Lung (tissue), 11 donors: ENCODE measurements at regions not wholly inside any gene's neighbourhood (a gene's known extent, or its start where the extent isn't known, plus 50 kb on each side); places are given as distances from the start of the nearest gene placed in this dataset.

Source experiments
- ATAC-seq: fragments of 200-7000 bp; cut with Tn5 transposase; one replicate; pipeline ENCODE4 v1.9.1; 2020; ENCODE audit warnings: moderate number of reproducible peaks; ENCODE audit not compliant: insufficient read depth, low FRiP score
- DNase-seq, 3 donors: peaks; one replicate each; pipeline ENCODE4 v3.0.0-alpha.2; 2013 to 2017
- H3K27ac ChIP-seq, 2 donors: one replicate each; pipeline ENCODE4 v1.5.1; 2013; ENCODE audit warnings: mild to moderate bottlenecking in 2 of 2, moderate library complexity in 2 of 2, control low read depth in 1 of 2, inconsistent platforms in 1 of 2, low read depth in 1 of 2, low read length in 1 of 2
- H3K27me3 ChIP-seq, 3 donors: one replicate each; pipeline ENCODE4 v1.5.1; 2013; ENCODE audit warnings: low read length in 2 of 3; ENCODE audit not compliant: control insufficient read depth in 3 of 3, insufficient read depth in 3 of 3
- H3K36me3 ChIP-seq, 4 donors: one replicate each; pipeline ENCODE4 v1.5.1; 2013; ENCODE audit warnings: low read length in 4 of 4, mild to moderate bottlenecking in 1 of 4, moderate library complexity in 1 of 4; ENCODE audit not compliant: control insufficient read depth in 4 of 4, insufficient read depth in 4 of 4
- H3K4me1 ChIP-seq, 5 donors: one replicate each; pipeline ENCODE4 v1.5.1; 2013; ENCODE audit warnings: low read length in 5 of 5, mild to moderate bottlenecking in 2 of 5, moderate library complexity in 1 of 5; ENCODE audit not compliant: control insufficient read depth in 5 of 5, insufficient read depth in 5 of 5
- H3K4me3 ChIP-seq: one replicate; pipeline ENCODE4 v1.5.1; 2013; ENCODE audit warnings: mild to moderate bottlenecking, control low read depth, moderate library complexity
- H3K9ac ChIP-seq, 2 donors: one replicate each; pipeline ENCODE4 v1.5.1; 2013; ENCODE audit warnings: low read length in 2 of 2, control low read depth in 1 of 2; ENCODE audit not compliant: insufficient read depth in 1 of 2
- H3K9me3 ChIP-seq, 4 donors: one replicate each; pipeline ENCODE4 v1.5.1; 2013; ENCODE audit warnings: low read length in 3 of 4, mild to moderate bottlenecking in 1 of 4, moderate library complexity in 1 of 4; ENCODE audit not compliant: control insufficient read depth in 4 of 4, insufficient read depth in 3 of 4
- WGBS, 2 donors: extraction: QIAGEN DNeasy Blood & Tissue Kit; methylation state at CpG; one replicate each; pipeline ENCODE4 v1.1.7; 2013; 5-methylcytosine and 5-hydroxymethylcytosine counted together
- TF ChIP-seq, protein P1 (sequence below): IDR thresholded peaks from 2 replicates; pipeline ENCODE4 v1.5.1; 2012; ENCODE audit warnings: mild to moderate bottlenecking; ENCODE audit errors: control extremely low read depth, extremely low read depth
- donor health status: control.
- donor health status: control.
- donor health status: Bipolar disorder and iron deficiency.
- donor health status: healthy.
- donor health status: DM: yes; HTN: yes; CAD: no.

DNA sequence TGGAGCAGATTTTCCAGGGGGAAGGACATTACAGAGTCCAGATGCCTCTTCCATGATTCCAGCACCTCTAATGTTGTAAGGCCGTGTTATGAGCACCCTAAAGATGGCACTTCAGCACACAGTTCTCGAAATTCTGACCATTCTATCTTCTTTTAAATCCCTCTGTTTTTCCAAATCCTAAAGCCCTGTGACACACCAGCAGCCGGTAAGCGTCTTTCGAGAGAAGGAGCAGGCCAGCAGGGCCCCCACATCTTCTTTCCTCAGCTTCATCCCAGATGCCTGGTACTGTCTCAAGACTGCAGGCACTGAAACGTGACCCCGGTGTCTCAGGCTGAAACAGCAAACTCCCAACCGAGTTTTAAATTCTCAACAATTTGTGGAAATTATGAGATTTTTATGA, 211.6 kb upstream of the FOXQ1 start:
- ATAC-seq: no peak
- WGBS, 2 donors: 87 to 90% methylated on average over 8 of the region's 8 CpGs

DNA sequence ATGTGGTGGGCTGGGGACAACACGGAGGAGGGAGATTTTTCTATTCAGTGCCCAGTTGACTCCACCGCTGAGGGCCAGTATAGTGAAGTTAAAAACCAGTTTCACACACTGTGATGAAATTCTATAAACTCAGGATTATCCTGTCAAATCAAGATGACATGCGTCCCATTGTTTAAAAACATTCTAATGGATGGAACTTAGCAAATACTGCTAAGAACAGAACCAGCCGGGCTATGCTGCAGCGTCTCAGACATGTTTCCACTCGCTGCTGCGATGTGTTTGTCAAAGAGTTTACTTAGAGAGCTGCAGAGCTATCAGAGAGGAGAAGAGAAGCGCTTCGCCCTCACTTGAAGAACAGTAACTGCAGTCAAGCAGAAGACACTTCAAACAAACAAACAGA, 212.6 kb upstream of the FOXQ1 start:
- 84 to 85% methylated on average over 9 of the region's 9 CpGs for WGBS, 2 donors
- Histone ChIP-seq H3K9me3 (peaks cover 0 to 2% (median 0%) of the 10 kb centered on the region in 4 donors), H3K27ac (no peak overlapping the region), H3K27me3 (no peaks in the 10 kb centered on the region), H3K4me1 (peaks cover 0 to 6% (median 3%) of the 10 kb centered on the region in 5 donors), H3K9ac (no peak overlapping the region), H3K4me3 (no peak overlapping the region), H3K36me3 (no peaks in the 10 kb centered on the region)
- DNase-seq (peak in 1 of 3 donors; percentile 20), ATAC-seq (no peak)
- TF ChIP-seq, protein P1, sequence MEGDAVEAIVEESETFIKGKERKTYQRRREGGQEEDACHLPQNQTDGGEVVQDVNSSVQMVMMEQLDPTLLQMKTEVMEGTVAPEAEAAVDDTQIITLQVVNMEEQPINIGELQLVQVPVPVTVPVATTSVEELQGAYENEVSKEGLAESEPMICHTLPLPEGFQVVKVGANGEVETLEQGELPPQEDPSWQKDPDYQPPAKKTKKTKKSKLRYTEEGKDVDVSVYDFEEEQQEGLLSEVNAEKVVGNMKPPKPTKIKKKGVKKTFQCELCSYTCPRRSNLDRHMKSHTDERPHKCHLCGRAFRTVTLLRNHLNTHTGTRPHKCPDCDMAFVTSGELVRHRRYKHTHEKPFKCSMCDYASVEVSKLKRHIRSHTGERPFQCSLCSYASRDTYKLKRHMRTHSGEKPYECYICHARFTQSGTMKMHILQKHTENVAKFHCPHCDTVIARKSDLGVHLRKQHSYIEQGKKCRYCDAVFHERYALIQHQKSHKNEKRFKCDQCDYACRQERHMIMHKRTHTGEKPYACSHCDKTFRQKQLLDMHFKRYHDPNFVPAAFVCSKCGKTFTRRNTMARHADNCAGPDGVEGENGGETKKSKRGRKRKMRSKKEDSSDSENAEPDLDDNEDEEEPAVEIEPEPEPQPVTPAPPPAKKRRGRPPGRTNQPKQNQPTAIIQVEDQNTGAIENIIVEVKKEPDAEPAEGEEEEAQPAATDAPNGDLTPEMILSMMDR: no peak

More for the DNA sequence above, 211.6 kb upstream of the FOXQ1 start:
- Histone ChIP-seq H3K27ac (no peak overlapping the region), H3K9me3 (peaks cover 0 to 2% (median 0%) of the 10 kb centered on the region in 4 donors), H3K9ac (no peak overlapping the region), H3K36me3 (no peaks in the 10 kb centered on the region), H3K27me3 (no peaks in the 10 kb centered on the region), H3K4me1 (peaks cover 0 to 8% (median 3%) of the 10 kb centered on the region in 5 donors), H3K4me3 (no peak overlapping the region)
- TF ChIP-seq, protein P1: no peak
- DNase-seq: no peak

DNA sequence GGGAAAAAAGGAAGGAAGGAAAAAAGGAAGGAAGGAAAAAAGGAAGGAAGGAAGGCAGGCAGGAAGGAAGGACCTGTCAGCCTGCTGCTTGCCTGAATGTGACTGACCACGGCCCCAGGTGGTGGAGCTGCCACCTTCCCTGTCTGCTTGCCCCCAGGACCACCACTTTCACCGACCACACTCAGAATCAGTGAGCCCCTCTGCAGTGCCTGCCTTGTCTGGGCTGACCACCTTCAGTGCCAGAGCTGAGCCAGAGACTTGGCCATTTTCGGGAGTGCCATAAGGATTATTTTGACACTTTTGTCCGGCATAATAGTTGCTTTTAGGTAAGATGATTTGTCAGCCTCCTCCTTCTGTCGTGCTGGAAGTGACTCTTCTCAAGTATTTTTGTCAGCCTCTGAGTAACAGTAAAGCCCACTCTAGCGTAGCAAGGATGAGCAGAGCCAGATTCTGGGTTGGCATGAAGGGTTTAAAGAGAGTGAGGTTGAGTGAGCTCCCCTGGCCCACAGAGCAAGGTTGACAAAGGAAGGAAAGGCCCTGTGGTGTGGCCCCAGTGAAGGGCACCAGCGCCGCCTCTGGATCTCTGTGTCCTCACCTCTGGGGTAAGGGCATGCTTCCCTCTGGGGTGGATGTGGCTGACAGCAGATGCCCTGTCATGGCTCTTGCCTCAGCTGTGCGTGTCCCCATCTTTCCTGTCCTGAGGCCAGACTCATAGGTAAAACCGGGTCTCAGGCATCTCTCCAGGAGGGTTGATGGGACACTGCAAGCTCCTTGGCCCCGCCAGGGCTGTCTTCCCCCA, 214.7 kb upstream of the FOXQ1 start:
- Histone ChIP-seq H3K27me3 (no peaks in the 10 kb centered on the region), H3K36me3 (no peaks in the 10 kb centered on the region), H3K4me3 (no peak overlapping the region), H3K9ac (no peak overlapping the region), H3K4me1 (peaks cover 0 to 3% (median 0%) of the 10 kb centered on the region in 5 donors), H3K9me3 (peaks cover 0 to 2% (median 0%) of the 10 kb centered on the region in 4 donors), H3K27ac (no peak overlapping the region)
- 90 to 91% methylated on average over 11 of the region's 11 CpGs for WGBS, 2 donors
- no peak for DNase-seq
- no peak for ATAC-seq
- TF ChIP-seq, protein P1: no peak
